ENCODE measurements at regions not wholly inside any gene's neighbourhood (a gene's known extent, or its start where the extent isn't known, plus 50 kb on each side); places are given as distances from the start of the nearest gene placed in this dataset.

DNA sequence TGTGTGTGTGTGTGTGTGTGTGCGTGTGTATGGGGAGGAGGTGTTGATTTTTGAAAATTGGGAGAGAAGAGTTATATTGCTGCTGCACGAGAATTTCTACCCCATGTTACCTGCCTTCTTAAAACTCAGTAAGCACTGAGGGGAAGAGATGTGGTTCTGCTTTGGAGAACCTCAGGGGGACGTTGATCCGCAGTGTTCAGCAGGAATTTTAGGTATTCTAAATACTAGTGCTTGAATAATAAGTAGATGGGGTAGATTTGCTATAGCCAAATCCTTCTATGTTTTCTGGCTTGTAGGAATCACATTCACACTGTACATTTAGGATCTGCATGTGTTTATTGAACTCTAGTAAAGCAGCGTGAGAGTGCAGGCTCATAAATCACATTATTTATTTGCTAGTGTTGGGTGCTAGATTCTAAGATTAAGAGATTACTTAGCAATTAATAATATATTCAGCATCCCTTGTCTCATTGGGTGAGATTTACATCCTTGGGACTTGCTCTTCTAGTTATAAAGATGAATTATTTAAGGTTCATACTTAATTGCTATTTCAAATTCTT, 268.1 kb downstream of the MFSD1 start:
- TF ChIP-seq TAF1 (IDR thresholded peaks at IDR 0.05; ENCODE audit: borderline replicate concordance, low read depth, low read length) (no peak), CTCF (IDR thresholded peaks at IDR 0.05) (no peak), EZH2phosphoT487 (IDR thresholded peaks at IDR 0.05; ENCODE audit: borderline replicate concordance, low read depth) (no peak), RFX5 (IDR thresholded peaks at IDR 0.05; ENCODE audit: low read length) (no peak), EP300 (IDR thresholded peaks at IDR 0.05; ENCODE audit: borderline replicate concordance in 1 of 2, low read depth in 1 of 2, low read length in 1 of 2) (no peak), REST (IDR thresholded peaks at IDR 0.05; ENCODE audit: low read depth, low read length) (no peak)
